ENCODE measurements at regions not wholly inside any gene's neighbourhood (a gene's known extent, or its start where the extent isn't known, plus 50 kb on each side); places are given as distances from the start of the nearest gene placed in this dataset.

DNA sequence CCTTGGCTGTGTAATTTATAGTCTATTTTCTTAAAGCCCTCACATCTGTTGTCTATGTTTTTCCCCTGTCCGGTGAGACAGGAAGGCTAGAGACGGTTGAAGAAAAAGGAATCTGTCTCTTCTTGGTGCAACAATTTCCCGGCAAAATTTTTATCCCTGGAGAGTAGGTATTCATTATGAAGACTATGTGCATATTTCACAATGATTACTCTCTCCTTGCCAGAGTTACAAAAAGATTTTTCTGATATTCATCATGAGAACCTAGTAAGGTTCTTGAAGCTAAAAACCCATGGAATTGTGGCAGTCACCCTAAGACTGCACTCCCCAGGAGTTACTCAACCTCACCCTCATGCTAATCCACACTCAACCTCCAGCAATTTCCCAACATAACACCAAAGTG is 55.0 kb upstream of the GHITM start:
- Histone ChIP-seq H3K9ac (ENCODE audit: control insufficient read depth, extremely low read depth, insufficient read depth, low read length) (no peak overlapping the region), H2AFZ (ENCODE audit: control insufficient read depth, low read length) (no peak overlapping the region), H3K36me3 (ENCODE audit: control insufficient read depth in 2 of 2, extremely low read depth in 1 of 2, insufficient read depth in 2 of 2, low read length in 2 of 2) (no peaks in the 10 kb centered on the region), H3K4me3 (ENCODE audit: control insufficient read depth in 2 of 3, extremely low read depth in 1 of 3, insufficient read depth in 2 of 3, low read depth in 1 of 3, low read length in 3 of 3) (no peak overlapping the region), H3K79me2 (ENCODE audit: control insufficient read depth, insufficient read depth, low read length) (no peaks in the 10 kb centered on the region), H3K9me1 (ENCODE audit: control insufficient read depth, extremely low read depth, insufficient read depth, low read length) (no peaks in the 10 kb centered on the region), H3K27me3 (ENCODE audit: control insufficient read depth, extremely low read depth, insufficient read depth, low read length) (no peaks in the 10 kb centered on the region), H4K20me1 (ENCODE audit: control insufficient read depth, extremely low read depth, insufficient read depth, low read length) (no peaks in the 10 kb centered on the region), H3K4me1 (ENCODE audit: control insufficient read depth, extremely low read depth, insufficient read depth, low read length) (no peaks in the 10 kb centered on the region), H3K4me2 (ENCODE audit: control insufficient read depth, extremely low read depth, insufficient read depth, low read depth, low read length) (no peak overlapping the region), H3K27ac (ENCODE audit: control insufficient read depth, insufficient read depth, low read length) (no peak overlapping the region), H3K9me3 (ENCODE audit: control insufficient read depth, low read depth, low read length) (no peaks in the 10 kb centered on the region)
- FAIRE-seq: no peak
- no peak for DNase-seq (ENCODE audit: low read depth, low spot score)
- no peak for TF ChIP-seq CTCF (optimal IDR thresholded peaks at IDR 0.05 in 1 of 3, IDR thresholded peaks at IDR 0.05 in 1 of 3, conservative IDR thresholded peaks at IDR 0.05 in 1 of 3; ENCODE audit: extremely low read depth in 1 of 3, insufficient read depth in 2 of 3, low read length in 3 of 3)
- TF ChIP-seq EZH2 (IDR thresholded peaks at IDR 0.05; ENCODE audit: low read length): no peak
- dilution Hi-C loops (cut with MboI; ENCODE audit: extremely low pct_ligation_motif_present, low sequenced_read_pairs): no loop called here

- H3K27me3 ChIP-seq (ENCODE audit: control insufficient read depth, extremely low read depth, insufficient read depth, low read length): no peaks in the 10 kb centered on the region
- no peaks in the 10 kb centered on the region for H3K36me3 ChIP-seq (ENCODE audit: control insufficient read depth in 2 of 2, extremely low read depth in 1 of 2, insufficient read depth in 2 of 2, low read length in 2 of 2)
- FAIRE-seq (no peak), DNase-seq (ENCODE audit: low read depth, low spot score) (no peak)
- H3K9me1 ChIP-seq (ENCODE audit: control insufficient read depth, extremely low read depth, insufficient read depth, low read length): no peaks in the 10 kb centered on the region
- H3K4me3 ChIP-seq (ENCODE audit: control insufficient read depth in 2 of 3, extremely low read depth in 1 of 3, insufficient read depth in 2 of 3, low read depth in 1 of 3, low read length in 3 of 3): no peak overlapping the region
- H3K79me2 ChIP-seq (ENCODE audit: control insufficient read depth, insufficient read depth, low read length): no peaks in the 10 kb centered on the region
- no peaks in the 10 kb centered on the region for H3K4me1 ChIP-seq (ENCODE audit: control insufficient read depth, extremely low read depth, insufficient read depth, low read length)
- TF ChIP-seq EZH2 (IDR thresholded peaks at IDR 0.05; ENCODE audit: low read length) (no peak), CTCF (optimal IDR thresholded peaks at IDR 0.05 in 1 of 3, IDR thresholded peaks at IDR 0.05 in 1 of 3, conservative IDR thresholded peaks at IDR 0.05 in 1 of 3; ENCODE audit: extremely low read depth in 1 of 3, insufficient read depth in 2 of 3, low read length in 3 of 3) (no peak)
- no peak overlapping the region for H3K9ac ChIP-seq (ENCODE audit: control insufficient read depth, extremely low read depth, insufficient read depth, low read length)
- no peaks in the 10 kb centered on the region for H4K20me1 ChIP-seq (ENCODE audit: control insufficient read depth, extremely low read depth, insufficient read depth, low read length)
- H3K27ac ChIP-seq (ENCODE audit: control insufficient read depth, insufficient read depth, low read length): no peak overlapping the region
- no peak overlapping the region for H3K4me2 ChIP-seq (ENCODE audit: control insufficient read depth, extremely low read depth, insufficient read depth, low read depth, low read length)
- H3K9me3 ChIP-seq (ENCODE audit: control insufficient read depth, low read depth, low read length): no peaks in the 10 kb centered on the region
- H2AFZ ChIP-seq (ENCODE audit: control insufficient read depth, low read length): no peak overlapping the region
- dilution Hi-C loops (cut with MboI; ENCODE audit: extremely low pct_ligation_motif_present, low sequenced_read_pairs): no loop called here
Observed at GRCh38 chr10:84087202-84087601, 52.1 kb upstream of the GHITM start.

Measured in keratinocyte (primary cell).